Stimulated activated CD4-positive, alpha-beta T cell treated with anti-CD3 and anti-CD28 coated beads, Interleukin-1b, Interleukin-23, amount 100 ng/mL, for 48 hours (primary cell): ENCODE measurements at regions not wholly inside any gene's neighbourhood (a gene's known extent, or its start where the extent isn't known, plus 50 kb on each side); places are given as distances from the start of the nearest gene placed in this dataset.
"Not testable (repeated sequence)": the region's sequence is repeated elsewhere in the genome, so short reads cannot be mapped to it uniquely, and the experiment has no call there.

ENCODE experiments used
- DNase-seq: peaks from one replicate; pipeline ENCODE4 v3.0.0-alpha.2; 2020

DNA sequence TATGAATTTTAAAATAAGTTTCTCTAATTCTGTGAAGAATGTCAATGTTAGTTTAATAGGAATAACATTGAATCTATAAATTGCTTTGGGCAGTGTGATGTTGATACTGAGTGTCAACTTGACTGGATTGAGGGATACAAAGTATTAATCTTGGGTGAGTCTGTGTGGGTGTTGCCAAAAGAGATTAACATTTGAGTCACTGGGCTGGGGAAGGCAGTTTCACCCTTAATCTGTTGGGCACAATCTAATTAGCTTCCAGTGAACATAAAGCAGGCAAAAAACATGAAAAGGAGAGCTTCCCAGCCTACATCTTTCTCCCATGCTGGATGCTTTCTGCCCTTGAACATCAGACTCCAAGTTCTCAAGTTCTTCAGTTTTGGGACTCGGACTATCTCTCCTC lies 832.0 kb upstream of the ARRDC3 start:
- DNase-seq = no peak

DNA sequence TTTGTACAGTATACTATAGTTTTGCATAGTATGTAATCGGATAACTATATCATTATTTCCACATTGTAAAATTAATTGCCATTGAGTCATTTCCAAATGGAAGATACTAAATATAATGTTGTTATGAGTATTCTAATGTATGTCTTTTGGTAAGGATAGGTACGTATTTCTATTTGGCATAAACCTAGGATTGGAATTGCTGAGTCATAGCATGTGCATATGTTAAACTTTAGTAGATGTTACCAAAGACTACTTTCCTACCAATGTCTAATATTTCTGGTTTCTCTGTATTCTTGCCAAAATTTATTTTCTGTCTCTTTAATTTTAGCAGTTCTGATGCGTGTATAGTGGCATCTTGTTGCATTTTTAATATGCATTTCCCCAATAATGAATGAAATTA lies 825.1 kb upstream of the ARRDC3 start:
- no peak for DNase-seq

DNA sequence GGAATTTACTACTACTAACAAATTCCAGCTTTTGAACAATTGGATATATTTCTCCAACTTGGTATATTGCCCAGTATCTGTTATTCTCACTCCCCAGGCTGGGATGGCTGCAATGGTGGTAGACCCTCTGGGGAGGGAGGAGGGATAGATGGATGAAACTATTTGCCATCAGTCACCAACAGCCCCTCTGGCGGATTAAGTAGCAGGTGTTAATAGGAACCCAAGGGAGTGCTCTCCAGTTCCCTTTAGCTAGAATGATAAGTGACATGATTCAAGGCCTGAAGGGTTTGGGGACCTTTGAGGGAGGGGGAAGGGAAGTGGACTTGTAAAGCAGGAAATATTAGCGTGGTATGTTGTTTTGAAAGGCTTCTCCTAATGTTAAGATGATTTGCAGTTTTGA lies 824.0 kb upstream of the ARRDC3 start:
- DNase-seq = no peak

- no peak for DNase-seq
Measured at GRCh38 chr5:92206681-92207080, 823.6 kb upstream of the ARRDC3 start.

GRCh38 chr5:92199035-92199434 lies 815.9 kb upstream of the ARRDC3 start:
- not testable (repeated sequence) for DNase-seq

DNA sequence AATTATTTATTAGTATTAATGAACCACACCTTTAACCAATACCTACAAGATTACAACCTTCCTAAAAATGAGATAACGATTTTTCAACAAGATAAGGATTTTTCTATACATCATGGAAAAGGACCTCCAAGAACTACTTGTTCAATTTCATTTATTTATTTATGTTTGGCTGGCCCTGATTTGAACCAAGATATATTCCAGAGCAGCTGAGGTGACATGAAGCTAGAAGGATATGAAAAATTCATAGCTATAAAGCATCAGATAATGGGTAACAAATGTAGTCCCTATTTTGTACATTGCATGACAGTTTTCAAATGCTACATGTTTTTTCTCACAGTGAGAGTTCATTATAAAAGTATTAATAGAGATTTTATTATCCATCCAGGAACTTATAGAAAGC lies 798.5 kb upstream of the ARRDC3 start:
- DNase-seq = no peak

- DNase-seq = no peak
Measured at GRCh38 chr5:92180391-92180790, 797.3 kb upstream of the ARRDC3 start.

DNA sequence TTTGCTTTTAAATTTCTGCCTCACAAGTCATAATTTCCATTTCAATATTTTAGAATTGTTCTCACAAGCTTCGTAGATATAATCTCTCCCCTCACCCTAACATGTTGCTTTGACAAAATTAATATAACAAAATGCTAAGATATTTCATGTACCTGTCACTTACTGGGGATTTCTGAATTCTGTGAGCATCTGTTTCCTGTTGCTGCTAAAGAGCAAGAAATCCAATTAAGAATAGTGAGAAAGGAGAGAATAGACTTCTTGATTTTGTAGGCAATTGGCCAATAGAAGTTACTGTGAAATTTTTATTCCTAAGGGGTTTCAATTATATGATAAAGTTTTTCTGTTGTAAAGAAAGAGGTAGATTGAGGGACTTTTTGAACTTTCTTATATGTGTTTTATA lies 796.5 kb upstream of the ARRDC3 start:
- DNase-seq = no peak

DNA sequence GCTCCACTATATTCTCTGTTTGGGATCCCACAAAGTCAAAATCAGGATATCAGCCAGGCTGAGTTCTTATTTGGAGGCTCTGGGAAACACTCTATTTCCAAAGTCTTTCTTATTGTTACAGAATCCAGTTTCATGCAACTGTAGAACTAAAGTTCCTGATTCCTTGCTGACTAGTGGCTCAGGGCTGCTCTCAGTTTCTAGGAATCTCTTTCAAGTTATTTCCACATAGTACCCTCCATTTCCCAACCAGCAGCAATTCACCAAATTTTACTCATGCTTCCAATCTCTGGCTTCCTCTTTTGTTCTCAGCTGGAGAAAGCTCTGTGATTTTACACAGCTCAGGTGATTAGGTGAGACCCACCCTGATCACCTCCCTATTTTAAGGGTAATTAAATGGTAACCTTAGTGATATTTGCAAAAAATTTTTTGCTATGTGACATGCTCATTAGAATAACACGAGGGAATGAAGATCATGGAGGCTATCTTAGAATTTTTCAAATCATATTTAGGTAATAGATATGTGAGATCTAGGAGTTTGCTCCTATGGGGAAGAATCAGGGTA lies 794.9 kb upstream of the ARRDC3 start:
- no peak for DNase-seq

DNA sequence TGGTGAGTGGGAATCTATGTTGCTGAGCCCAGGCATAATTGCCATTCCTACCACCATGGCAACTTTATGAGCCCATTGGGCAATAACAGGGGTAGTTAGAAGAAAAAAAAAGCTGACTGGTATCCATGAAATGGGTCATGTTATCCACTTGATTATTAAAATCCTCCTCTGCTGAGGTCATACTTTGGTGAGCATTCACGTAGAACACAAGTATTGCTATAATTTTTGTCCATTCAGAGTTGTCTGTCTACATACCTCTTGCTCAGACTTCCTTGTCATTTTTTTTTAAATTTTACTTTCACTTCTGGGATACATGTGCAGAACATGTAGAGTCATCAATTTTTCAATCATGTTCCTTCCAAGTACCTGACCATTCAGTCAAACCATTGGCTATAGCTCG lies 780.8 kb upstream of the ARRDC3 start:
- DNase-seq = no peak

GRCh38 chr5:92147798-92148197 lies 764.7 kb upstream of the ARRDC3 start:
- no peak for DNase-seq

- no peak for DNase-seq
Measured at GRCh38 chr5:92147266-92147665, 764.1 kb upstream of the ARRDC3 start.

- DNase-seq = no peak
Measured at GRCh38 chr5:92145852-92146251, 762.7 kb upstream of the ARRDC3 start.

DNA sequence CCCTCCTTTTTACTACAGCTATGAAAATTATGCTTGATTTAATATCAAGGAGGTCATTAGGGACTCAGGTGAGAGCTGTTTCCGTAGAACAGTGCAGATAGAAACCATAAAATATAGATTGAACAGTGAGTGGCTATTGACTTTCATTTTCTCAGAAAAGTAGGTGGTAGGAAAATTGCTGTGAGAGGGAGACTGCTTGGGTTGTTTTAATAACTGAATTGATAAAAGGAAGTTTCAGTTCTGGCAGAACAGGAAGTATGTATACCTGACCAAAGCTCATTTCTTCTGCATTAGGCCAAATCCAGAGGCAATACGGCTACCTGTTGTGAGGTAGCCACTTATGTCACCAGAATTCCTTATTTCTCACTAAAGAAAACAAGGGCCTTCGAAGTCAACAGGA lies 761.7 kb upstream of the ARRDC3 start:
- DNase-seq = no peak

DNA sequence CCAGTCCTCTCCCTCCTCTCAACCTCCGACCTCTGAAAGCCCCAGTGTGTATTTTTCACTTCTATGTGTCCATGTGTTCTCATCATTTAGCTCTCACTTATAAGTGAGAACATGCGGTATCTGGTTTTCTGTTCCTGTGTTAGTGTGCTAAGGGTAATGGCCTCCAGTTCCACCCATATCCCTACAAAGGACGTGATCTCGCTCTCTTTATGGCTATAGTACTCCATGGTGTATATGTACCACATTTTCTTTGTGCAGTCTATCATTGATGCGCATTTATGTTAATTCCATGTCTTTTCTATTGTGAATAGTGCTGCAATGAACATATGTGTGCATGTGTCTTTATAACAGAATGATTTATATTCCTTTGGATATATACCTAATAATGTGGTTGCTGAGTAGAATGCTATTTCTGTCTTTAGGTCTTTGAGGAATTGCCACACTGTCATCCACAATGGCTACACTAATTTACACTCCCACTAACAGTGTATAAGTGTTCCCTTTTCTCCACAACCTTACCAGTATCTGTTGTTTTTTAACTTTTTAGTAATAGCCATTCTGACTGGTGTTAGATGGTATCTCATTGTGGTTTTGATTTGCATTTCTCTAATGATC lies 749.3 kb upstream of the ARRDC3 start:
- DNase-seq = not testable (repeated sequence)

DNA sequence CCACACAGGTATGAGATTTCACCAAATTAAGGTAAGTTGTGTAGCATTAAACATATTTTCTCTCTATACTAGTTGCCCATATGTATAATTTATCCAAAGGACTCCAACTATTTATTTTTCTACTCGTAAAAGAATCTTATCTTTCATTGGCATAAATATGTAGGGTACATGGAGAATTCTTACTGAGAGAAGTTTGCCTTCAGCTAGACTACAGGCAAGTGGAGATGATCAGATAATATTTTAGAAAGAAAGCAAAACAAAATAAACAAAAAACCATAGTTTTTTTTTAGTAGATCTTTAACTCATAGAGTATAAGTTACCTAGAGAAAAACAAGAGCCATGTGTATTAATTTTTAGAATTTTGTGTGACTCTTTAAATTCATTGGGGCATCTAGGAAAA lies 743.1 kb upstream of the ARRDC3 start:
- no peak for DNase-seq

DNA sequence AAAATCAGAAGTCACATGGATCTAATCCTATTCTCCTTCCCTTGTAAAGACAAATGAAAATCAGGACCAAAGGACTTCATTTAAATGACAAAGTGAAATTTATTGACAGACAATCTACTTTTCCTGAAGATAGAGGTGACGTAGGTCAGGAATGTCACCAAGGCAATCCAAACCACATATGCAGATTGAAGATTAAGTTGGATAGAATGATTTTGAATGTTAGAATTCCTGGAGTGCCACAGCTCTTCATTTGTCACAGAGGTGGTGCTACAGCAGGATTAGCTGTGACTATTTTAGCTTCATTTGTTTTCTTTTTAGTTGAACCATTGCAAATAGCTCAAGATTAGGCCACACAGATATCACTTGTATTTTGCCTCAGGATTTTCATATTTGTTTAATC lies 736.0 kb upstream of the ARRDC3 start:
- no peak for DNase-seq

- DNase-seq = no peak
Measured at GRCh38 chr5:92106808-92107207, 723.7 kb upstream of the ARRDC3 start.

DNA sequence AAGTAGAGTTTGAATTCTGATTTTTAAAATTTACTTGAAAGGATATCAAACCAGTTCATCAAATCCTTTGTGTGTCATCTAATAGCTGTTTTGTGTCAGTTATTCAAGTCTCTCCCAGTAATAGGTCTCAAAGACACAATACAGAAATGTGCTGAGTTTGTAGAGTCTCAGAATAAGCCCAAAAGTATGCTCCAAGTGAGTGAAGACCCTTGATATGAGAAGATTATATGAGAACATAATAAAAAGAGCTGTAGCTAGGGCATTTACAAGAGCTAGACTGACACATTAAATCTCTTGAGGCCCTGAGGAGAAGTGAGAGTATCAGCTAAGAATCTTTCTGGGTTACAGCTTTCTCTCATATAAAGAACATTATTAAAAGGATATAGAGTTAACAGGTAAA lies 721.0 kb upstream of the ARRDC3 start:
- no peak for DNase-seq

- no peak for DNase-seq
Measured at GRCh38 chr5:92102313-92102712, 719.2 kb upstream of the ARRDC3 start.

DNA sequence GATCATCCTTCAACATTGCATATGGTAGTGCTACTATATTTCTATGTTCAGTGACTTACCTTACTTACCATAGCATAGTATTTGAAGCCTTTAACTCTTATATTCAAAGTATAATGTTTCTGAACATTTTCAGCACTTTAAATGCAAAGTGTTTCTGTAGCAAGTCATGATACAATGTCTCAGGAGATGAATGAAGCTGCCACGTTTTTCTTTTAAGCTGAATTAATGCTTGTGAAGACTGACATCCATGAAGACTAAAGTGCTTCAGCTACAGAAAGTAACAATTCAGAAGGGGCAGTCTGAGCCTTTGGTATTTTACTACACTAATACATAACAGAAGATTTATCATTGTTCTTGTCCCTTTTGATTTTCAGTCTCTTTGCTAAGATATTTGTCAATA lies 709.1 kb upstream of the ARRDC3 start:
- no peak for DNase-seq

DNA sequence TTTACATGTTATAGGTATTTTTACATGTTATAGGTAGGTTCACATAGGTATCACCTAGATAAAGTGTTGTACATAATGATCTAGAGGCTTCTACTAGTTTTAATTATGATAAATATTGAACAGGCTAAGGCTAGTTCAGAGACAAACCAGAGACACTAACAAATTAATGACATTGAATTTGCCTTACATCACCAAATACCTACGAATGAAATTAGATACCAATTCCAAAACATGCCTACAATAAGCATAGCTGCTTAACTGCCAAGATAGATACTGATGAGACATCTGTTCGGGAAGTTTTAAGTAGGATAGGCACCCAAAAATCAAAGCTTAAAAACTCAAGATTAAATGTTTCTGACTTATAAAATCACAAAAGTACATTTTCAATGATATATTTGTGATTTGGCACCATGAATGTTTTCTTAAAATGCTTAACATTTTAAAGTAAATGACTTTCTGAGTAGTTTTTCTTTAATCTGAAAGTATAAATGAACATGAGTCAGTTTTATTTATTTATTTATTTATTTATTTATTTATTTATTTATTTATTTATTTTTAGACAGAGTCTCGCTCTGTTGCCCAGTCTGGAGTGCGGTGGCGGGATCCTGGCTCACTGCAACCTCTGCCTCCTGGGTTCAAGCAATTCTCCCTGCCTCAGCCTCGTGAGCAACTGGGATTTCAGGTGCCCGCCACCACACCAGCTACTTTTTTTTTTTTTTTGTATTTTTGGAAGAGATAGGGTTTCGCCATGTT lies 703.1 kb upstream of the ARRDC3 start:
- no peak for DNase-seq

DNA sequence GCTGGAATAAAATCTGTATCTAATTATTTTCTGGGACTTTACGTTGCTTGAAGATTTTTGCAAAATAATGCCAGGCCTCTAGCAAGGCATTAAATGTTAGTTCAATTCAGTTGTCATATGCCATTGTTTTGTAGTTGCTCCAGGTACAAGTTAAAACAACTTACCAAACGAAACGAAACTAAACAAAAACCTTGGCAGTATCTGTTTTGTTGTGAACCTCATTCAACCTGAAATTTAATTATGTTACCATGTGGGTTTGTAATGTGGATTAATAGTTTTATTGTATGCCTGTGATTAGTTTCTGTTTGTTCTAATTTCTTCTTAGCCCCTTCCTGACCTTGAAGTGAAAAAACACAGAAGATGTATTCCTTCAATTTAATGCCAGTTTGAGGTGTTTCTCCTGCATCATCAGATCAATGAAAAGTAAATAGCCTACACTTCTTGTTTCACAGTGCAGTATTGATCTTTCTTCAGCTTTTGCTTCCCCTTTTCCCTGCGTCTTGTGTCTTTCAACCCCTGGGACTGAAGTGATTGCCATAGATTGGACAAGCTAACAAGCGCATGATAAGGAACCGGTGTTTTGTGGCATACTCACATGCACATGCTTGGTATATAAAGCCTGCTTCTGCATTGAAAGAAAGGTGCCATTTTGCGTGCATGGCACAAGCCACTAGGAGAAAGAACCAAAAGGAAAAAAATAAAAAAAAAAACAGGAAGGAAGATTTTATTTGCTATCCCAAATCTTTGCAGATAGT lies 699.0 kb upstream of the ARRDC3 start:
- no peak for DNase-seq

DNA sequence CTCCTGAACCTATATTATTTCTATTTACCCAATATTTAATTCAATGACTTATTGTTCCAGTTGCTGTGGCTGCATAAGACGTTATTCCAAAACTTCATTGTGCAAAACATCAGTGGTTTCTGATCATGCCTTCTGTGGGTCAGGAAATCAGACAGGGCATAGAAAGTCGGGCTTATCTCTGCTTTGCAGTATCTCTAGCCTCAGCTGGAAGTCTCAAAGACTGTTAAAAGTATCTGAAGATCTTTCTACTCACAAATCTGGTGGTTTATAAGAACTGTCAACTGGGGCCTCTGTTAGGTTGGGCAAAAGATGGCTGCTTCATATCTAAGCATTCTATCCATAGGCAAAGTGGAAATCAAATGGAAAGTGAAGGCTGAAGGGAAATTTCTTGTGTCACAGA lies 687.7 kb upstream of the ARRDC3 start:
- no peak for DNase-seq
